ENCODE measurements at regions not wholly inside any gene's neighbourhood (a gene's known extent, or its start where the extent isn't known, plus 50 kb on each side); places are given as distances from the start of the nearest gene placed in this dataset.

GRCh38 chr15:95880630-95881029 lies 449.9 kb upstream of the NR2F2 start:
- Histone ChIP-seq H3K27me3 (ENCODE audit: insufficient read depth, low read length, poor library complexity) (no peaks in the 10 kb centered on the region), H3K27ac (ENCODE audit: low read length) (no peak overlapping the region), H3K9me3 (ENCODE audit: insufficient read depth, low read length, severe bottlenecking) (no peaks in the 10 kb centered on the region), H4K20me1 (ENCODE audit: insufficient read depth, low read length) (no peaks in the 10 kb centered on the region), H3K4me3 (ENCODE audit: low read depth in 1 of 2, low read length in 2 of 2) (no peak overlapping the region), H3K9ac (ENCODE audit: low read depth, low read length) (no peak overlapping the region), H3K4me2 (ENCODE audit: insufficient read depth, low read length) (no peak overlapping the region), H3K36me3 (ENCODE audit: insufficient read depth, low read length) (no peaks in the 10 kb centered on the region), H3K79me2 (ENCODE audit: insufficient read depth, low read length) (no peaks in the 10 kb centered on the region), H2AFZ (ENCODE audit: low read depth, low read length) (no peak overlapping the region), H3K4me1 (ENCODE audit: insufficient read depth, low read length) (peaks cover 34% of the 10 kb centered on the region)
- ATAC-seq (ENCODE audit: insufficient read depth, low read depth) (no peak), DNase-seq (no peak)
- TF ChIP-seq EZH2 (IDR thresholded peaks at IDR 0.05; ENCODE audit: borderline replicate concordance, low read depth, low read length, severe bottlenecking) = no peak
- TF ChIP-seq, protein P1, sequence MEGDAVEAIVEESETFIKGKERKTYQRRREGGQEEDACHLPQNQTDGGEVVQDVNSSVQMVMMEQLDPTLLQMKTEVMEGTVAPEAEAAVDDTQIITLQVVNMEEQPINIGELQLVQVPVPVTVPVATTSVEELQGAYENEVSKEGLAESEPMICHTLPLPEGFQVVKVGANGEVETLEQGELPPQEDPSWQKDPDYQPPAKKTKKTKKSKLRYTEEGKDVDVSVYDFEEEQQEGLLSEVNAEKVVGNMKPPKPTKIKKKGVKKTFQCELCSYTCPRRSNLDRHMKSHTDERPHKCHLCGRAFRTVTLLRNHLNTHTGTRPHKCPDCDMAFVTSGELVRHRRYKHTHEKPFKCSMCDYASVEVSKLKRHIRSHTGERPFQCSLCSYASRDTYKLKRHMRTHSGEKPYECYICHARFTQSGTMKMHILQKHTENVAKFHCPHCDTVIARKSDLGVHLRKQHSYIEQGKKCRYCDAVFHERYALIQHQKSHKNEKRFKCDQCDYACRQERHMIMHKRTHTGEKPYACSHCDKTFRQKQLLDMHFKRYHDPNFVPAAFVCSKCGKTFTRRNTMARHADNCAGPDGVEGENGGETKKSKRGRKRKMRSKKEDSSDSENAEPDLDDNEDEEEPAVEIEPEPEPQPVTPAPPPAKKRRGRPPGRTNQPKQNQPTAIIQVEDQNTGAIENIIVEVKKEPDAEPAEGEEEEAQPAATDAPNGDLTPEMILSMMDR (IDR thresholded peaks at IDR 0.05; ENCODE audit: borderline replicate concordance, extremely low read depth, low read length, poor library complexity, severe bottlenecking) = no peak

DNA sequence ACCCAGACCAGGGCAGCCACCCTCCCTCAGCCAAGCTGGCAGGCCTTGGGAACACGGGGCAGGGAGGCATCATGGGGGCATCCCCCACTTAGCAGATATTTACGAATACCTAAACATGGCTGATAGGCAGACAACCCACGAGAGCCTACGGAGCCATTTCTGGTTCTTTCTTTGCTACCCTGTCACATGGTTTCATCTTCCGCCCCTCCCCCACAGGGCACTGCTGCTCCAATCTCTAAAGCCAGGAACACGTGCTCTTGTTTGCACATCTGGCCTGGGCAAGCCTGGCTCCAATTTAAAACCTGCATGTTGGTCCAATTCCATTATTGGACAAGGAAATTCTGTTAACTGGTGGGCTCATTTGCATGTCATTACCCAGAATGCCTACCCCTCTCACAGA lies 447.4 kb upstream of the NR2F2 start:
- Histone ChIP-seq H3K4me1 (ENCODE audit: insufficient read depth, low read length) (peaks cover 21% of the 10 kb centered on the region), H4K20me1 (ENCODE audit: insufficient read depth, low read length) (no peaks in the 10 kb centered on the region), H2AFZ (ENCODE audit: low read depth, low read length) (no peak overlapping the region), H3K4me3 (ENCODE audit: low read depth in 1 of 2, low read length in 2 of 2) (no peak overlapping the region), H3K4me2 (ENCODE audit: insufficient read depth, low read length) (no peak overlapping the region), H3K9ac (ENCODE audit: low read depth, low read length) (no peak overlapping the region), H3K27me3 (ENCODE audit: insufficient read depth, low read length, poor library complexity) (no peaks in the 10 kb centered on the region), H3K27ac (ENCODE audit: low read length) (no peak overlapping the region), H3K79me2 (ENCODE audit: insufficient read depth, low read length) (no peaks in the 10 kb centered on the region), H3K36me3 (ENCODE audit: insufficient read depth, low read length) (no peaks in the 10 kb centered on the region), H3K9me3 (ENCODE audit: insufficient read depth, low read length, severe bottlenecking) (no peaks in the 10 kb centered on the region)
- TF ChIP-seq, protein P1 (IDR thresholded peaks at IDR 0.05; ENCODE audit: borderline replicate concordance, extremely low read depth, low read length, poor library complexity, severe bottlenecking) = no peak
- TF ChIP-seq EZH2 (IDR thresholded peaks at IDR 0.05; ENCODE audit: borderline replicate concordance, low read depth, low read length, severe bottlenecking) = no peak
- no peak for DNase-seq
- no peak for ATAC-seq (ENCODE audit: insufficient read depth, low read depth)

DNA sequence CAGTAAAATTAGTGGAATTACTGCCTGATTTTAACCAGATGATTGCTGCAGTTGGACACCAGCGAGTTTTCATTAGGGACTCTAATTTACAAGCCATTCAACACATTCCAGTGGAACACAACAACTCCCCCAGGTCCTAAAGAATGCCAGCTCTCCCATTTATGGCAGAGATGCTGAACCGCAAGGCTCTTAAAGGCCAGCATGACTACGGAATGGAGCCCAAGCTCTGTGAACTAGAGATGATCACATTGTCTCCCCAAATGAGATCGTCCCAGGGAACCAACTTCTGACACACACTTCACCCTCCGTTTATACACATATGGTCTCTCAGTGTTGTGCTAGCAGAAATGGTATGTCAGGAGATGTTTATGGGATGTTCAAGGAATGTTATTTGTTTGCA lies 446.2 kb upstream of the NR2F2 start:
- no peak overlapping the region for H3K9ac ChIP-seq (ENCODE audit: low read depth, low read length)
- peaks cover 9% of the 10 kb centered on the region for H3K4me1 ChIP-seq (ENCODE audit: insufficient read depth, low read length)
- H3K27me3 ChIP-seq (ENCODE audit: insufficient read depth, low read length, poor library complexity) = no peaks in the 10 kb centered on the region

More for the DNA sequence above, 446.2 kb upstream of the NR2F2 start:
- H3K27ac ChIP-seq (ENCODE audit: low read length) = no peak overlapping the region
- no peaks in the 10 kb centered on the region for H4K20me1 ChIP-seq (ENCODE audit: insufficient read depth, low read length)
- no peaks in the 10 kb centered on the region for H3K79me2 ChIP-seq (ENCODE audit: insufficient read depth, low read length)
- no peak overlapping the region for H3K4me3 ChIP-seq (ENCODE audit: low read depth in 1 of 2, low read length in 2 of 2)
- no peaks in the 10 kb centered on the region for H3K36me3 ChIP-seq (ENCODE audit: insufficient read depth, low read length)
- DNase-seq (no peak), ATAC-seq (ENCODE audit: insufficient read depth, low read depth) (no peak)
- H3K9me3 ChIP-seq (ENCODE audit: insufficient read depth, low read length, severe bottlenecking) = no peaks in the 10 kb centered on the region
- TF ChIP-seq EZH2 (IDR thresholded peaks at IDR 0.05; ENCODE audit: borderline replicate concordance, low read depth, low read length, severe bottlenecking) = no peak
- TF ChIP-seq, protein P1 (IDR thresholded peaks at IDR 0.05; ENCODE audit: borderline replicate concordance, extremely low read depth, low read length, poor library complexity, severe bottlenecking) = no peak
- H2AFZ ChIP-seq (ENCODE audit: low read depth, low read length) = no peak overlapping the region
- H3K4me2 ChIP-seq (ENCODE audit: insufficient read depth, low read length) = no peak overlapping the region
